ENCODE measurements at regions not wholly inside any gene's neighbourhood (a gene's known extent, or its start where the extent isn't known, plus 50 kb on each side); places are given as distances from the start of the nearest gene placed in this dataset.

- intact Hi-C loops (cut with DNase I), result no loop called here
- Histone ChIP-seq H3K27me3 (ENCODE audit: control insufficient read depth in 1 of 2, insufficient read depth in 2 of 2, low read length in 1 of 2) (no peaks in the 10 kb centered on the region), H3K4me1 (ENCODE audit: control insufficient read depth in 1 of 2, insufficient read depth in 2 of 2, low read length in 2 of 2) (no peaks in the 10 kb centered on the region), H3K36me3 (ENCODE audit: control insufficient read depth in 1 of 2, insufficient read depth in 2 of 2, low read length in 1 of 2) (no peaks in the 10 kb centered on the region), H3K9me3 (ENCODE audit: control insufficient read depth, low read length) (peaks cover 6% of the 10 kb centered on the region), H3K27ac (ENCODE audit: low read depth in 1 of 2, low read length in 2 of 2) (no peak overlapping the region), H3K4me3 (ENCODE audit: low read length in 2 of 2) (no peak overlapping the region)
- 81 to 84% methylated on average over 4 of the region's 4 CpGs for WGBS, 2 donors
- ATAC-seq (ENCODE audit: low FRiP score), result no peak
- DNase-seq, result no peak
These were observed 80.6 kb downstream of the MFSD1 start for GRCh38 chr3:158882445-158882844.

GRCh38 chr3:158896729-158897128, 94.9 kb downstream of the MFSD1 start:
- WGBS, 2 donors, result 29 to 42% methylated on average over 6 of the region's 6 CpGs
- no peaks in the 10 kb centered on the region for H3K9me3 ChIP-seq (ENCODE audit: control insufficient read depth, low read length)
- no peaks in the 10 kb centered on the region for H3K27me3 ChIP-seq (ENCODE audit: control insufficient read depth in 1 of 2, insufficient read depth in 2 of 2, low read length in 1 of 2)
- DNase-seq (no peak), ATAC-seq (ENCODE audit: low FRiP score) (no peak)
- no peak overlapping the region for H3K4me3 ChIP-seq (ENCODE audit: low read length in 2 of 2)
- H3K36me3 ChIP-seq (ENCODE audit: control insufficient read depth in 1 of 2, insufficient read depth in 2 of 2, low read length in 1 of 2), result no peaks in the 10 kb centered on the region
- H3K4me1 ChIP-seq (ENCODE audit: control insufficient read depth in 1 of 2, insufficient read depth in 2 of 2, low read length in 2 of 2), result no peaks in the 10 kb centered on the region
- no peak overlapping the region for H3K27ac ChIP-seq (ENCODE audit: low read depth in 1 of 2, low read length in 2 of 2)
- intact Hi-C loops (cut with DNase I), result no loop called here

- no peaks in the 10 kb centered on the region for H3K9me3 ChIP-seq (ENCODE audit: control insufficient read depth, low read length)
- 87 to 92% methylated on average over 1 of the region's 1 CpG for WGBS, 2 donors
- no peaks in the 10 kb centered on the region for H3K4me1 ChIP-seq (ENCODE audit: control insufficient read depth in 1 of 2, insufficient read depth in 2 of 2, low read length in 2 of 2)
- ATAC-seq (ENCODE audit: low FRiP score) (no peak), DNase-seq (no peak)
- H3K27ac ChIP-seq (ENCODE audit: low read depth in 1 of 2, low read length in 2 of 2), result no peak overlapping the region
- no peaks in the 10 kb centered on the region for H3K27me3 ChIP-seq (ENCODE audit: control insufficient read depth in 1 of 2, insufficient read depth in 2 of 2, low read length in 1 of 2)
- intact Hi-C loops (cut with DNase I), result no loop called here
- H3K36me3 ChIP-seq (ENCODE audit: control insufficient read depth in 1 of 2, insufficient read depth in 2 of 2, low read length in 1 of 2), result no peaks in the 10 kb centered on the region
- no peak overlapping the region for H3K4me3 ChIP-seq (ENCODE audit: low read length in 2 of 2)
These were observed 104.9 kb downstream of the MFSD1 start for GRCh38 chr3:158906749-158907148.

GRCh38 chr3:158908187-158908734, 106.4 kb downstream of the MFSD1 start:
- no peak overlapping the region for H3K27ac ChIP-seq (ENCODE audit: low read depth in 1 of 2, low read length in 2 of 2)
- DNase-seq (no peak), ATAC-seq (ENCODE audit: low FRiP score) (no peak)
- no peaks in the 10 kb centered on the region for H3K36me3 ChIP-seq (ENCODE audit: control insufficient read depth in 1 of 2, insufficient read depth in 2 of 2, low read length in 1 of 2)
- intact Hi-C loops (cut with DNase I), result no loop called here
- no peak overlapping the region for H3K4me3 ChIP-seq (ENCODE audit: low read length in 2 of 2)
- H3K9me3 ChIP-seq (ENCODE audit: control insufficient read depth, low read length), result no peaks in the 10 kb centered on the region
- no peaks in the 10 kb centered on the region for H3K4me1 ChIP-seq (ENCODE audit: control insufficient read depth in 1 of 2, insufficient read depth in 2 of 2, low read length in 2 of 2)
- WGBS, 2 donors, result 52 to 59% methylated on average over 2 of the region's 2 CpGs
- H3K27me3 ChIP-seq (ENCODE audit: control insufficient read depth in 1 of 2, insufficient read depth in 2 of 2, low read length in 1 of 2), result no peaks in the 10 kb centered on the region

- no peaks in the 10 kb centered on the region for H3K36me3 ChIP-seq (ENCODE audit: control insufficient read depth in 1 of 2, insufficient read depth in 2 of 2, low read length in 1 of 2)
- H3K27ac ChIP-seq (ENCODE audit: low read depth in 1 of 2, low read length in 2 of 2), result no peak overlapping the region
- intact Hi-C loops (cut with DNase I), result no loop called here
- 28 to 32% methylated on average over 2 of the region's 2 CpGs for WGBS, 2 donors
- no peaks in the 10 kb centered on the region for H3K27me3 ChIP-seq (ENCODE audit: control insufficient read depth in 1 of 2, insufficient read depth in 2 of 2, low read length in 1 of 2)
- no peak for DNase-seq
- no peaks in the 10 kb centered on the region for H3K9me3 ChIP-seq (ENCODE audit: control insufficient read depth, low read length)
- H3K4me3 ChIP-seq (ENCODE audit: low read length in 2 of 2), result no peak overlapping the region
- no peak for ATAC-seq (ENCODE audit: low FRiP score)
- H3K4me1 ChIP-seq (ENCODE audit: control insufficient read depth in 1 of 2, insufficient read depth in 2 of 2, low read length in 2 of 2), result no peaks in the 10 kb centered on the region
These were observed 108.0 kb downstream of the MFSD1 start for GRCh38 chr3:158909870-158910269.

GRCh38 chr3:158911586-158911985, 109.7 kb downstream of the MFSD1 start:
- Histone ChIP-seq H3K4me3 (ENCODE audit: low read length in 2 of 2) (no peak overlapping the region), H3K27ac (ENCODE audit: low read depth in 1 of 2, low read length in 2 of 2) (no peak overlapping the region), H3K36me3 (ENCODE audit: control insufficient read depth in 1 of 2, insufficient read depth in 2 of 2, low read length in 1 of 2) (no peaks in the 10 kb centered on the region), H3K27me3 (ENCODE audit: control insufficient read depth in 1 of 2, insufficient read depth in 2 of 2, low read length in 1 of 2) (no peaks in the 10 kb centered on the region), H3K9me3 (ENCODE audit: control insufficient read depth, low read length) (no peaks in the 10 kb centered on the region), H3K4me1 (ENCODE audit: control insufficient read depth in 1 of 2, insufficient read depth in 2 of 2, low read length in 2 of 2) (no peaks in the 10 kb centered on the region)
- ATAC-seq (ENCODE audit: low FRiP score), result no peak
- intact Hi-C loops (cut with DNase I), result no loop called here
- no peak for DNase-seq
- WGBS, 2 donors, result 87 to 90% methylated on average over 6 of the region's 6 CpGs

GRCh38 chr3:158912188-158912587, 110.3 kb downstream of the MFSD1 start:
- Histone ChIP-seq H3K27me3 (ENCODE audit: control insufficient read depth in 1 of 2, insufficient read depth in 2 of 2, low read length in 1 of 2) (no peaks in the 10 kb centered on the region), H3K4me3 (ENCODE audit: low read length in 2 of 2) (no peak overlapping the region), H3K27ac (ENCODE audit: low read depth in 1 of 2, low read length in 2 of 2) (no peak overlapping the region), H3K9me3 (ENCODE audit: control insufficient read depth, low read length) (no peaks in the 10 kb centered on the region), H3K36me3 (ENCODE audit: control insufficient read depth in 1 of 2, insufficient read depth in 2 of 2, low read length in 1 of 2) (no peaks in the 10 kb centered on the region), H3K4me1 (ENCODE audit: control insufficient read depth in 1 of 2, insufficient read depth in 2 of 2, low read length in 2 of 2) (no peaks in the 10 kb centered on the region)
- ATAC-seq (ENCODE audit: low FRiP score) (no peak), DNase-seq (no peak)
- intact Hi-C loops (cut with DNase I), result no loop called here
- 77 to 78% methylated on average over 3 of the region's 3 CpGs for WGBS, 2 donors

GRCh38 chr3:158912621-158913020, 110.8 kb downstream of the MFSD1 start:
- H3K36me3 ChIP-seq (ENCODE audit: control insufficient read depth in 1 of 2, insufficient read depth in 2 of 2, low read length in 1 of 2), result no peaks in the 10 kb centered on the region
- no peak for DNase-seq
- H3K4me1 ChIP-seq (ENCODE audit: control insufficient read depth in 1 of 2, insufficient read depth in 2 of 2, low read length in 2 of 2), result no peaks in the 10 kb centered on the region
- ATAC-seq (ENCODE audit: low FRiP score), result no peak
- no peak overlapping the region for H3K27ac ChIP-seq (ENCODE audit: low read depth in 1 of 2, low read length in 2 of 2)
- 84 to 85% methylated on average over 6 of the region's 6 CpGs for WGBS, 2 donors
- no peaks in the 10 kb centered on the region for H3K9me3 ChIP-seq (ENCODE audit: control insufficient read depth, low read length)
- H3K27me3 ChIP-seq (ENCODE audit: control insufficient read depth in 1 of 2, insufficient read depth in 2 of 2, low read length in 1 of 2), result no peaks in the 10 kb centered on the region
- H3K4me3 ChIP-seq (ENCODE audit: low read length in 2 of 2), result no peak overlapping the region
- intact Hi-C loops (cut with DNase I), result no loop called here

GRCh38 chr3:158916111-158916510, 114.3 kb downstream of the MFSD1 start:
- DNase-seq (no peak), ATAC-seq (ENCODE audit: low FRiP score) (no peak)
- Histone ChIP-seq H3K9me3 (ENCODE audit: control insufficient read depth, low read length) (no peaks in the 10 kb centered on the region), H3K27me3 (ENCODE audit: control insufficient read depth in 1 of 2, insufficient read depth in 2 of 2, low read length in 1 of 2) (no peaks in the 10 kb centered on the region), H3K4me3 (ENCODE audit: low read length in 2 of 2) (no peak overlapping the region), H3K4me1 (ENCODE audit: control insufficient read depth in 1 of 2, insufficient read depth in 2 of 2, low read length in 2 of 2) (no peaks in the 10 kb centered on the region), H3K36me3 (ENCODE audit: control insufficient read depth in 1 of 2, insufficient read depth in 2 of 2, low read length in 1 of 2) (no peaks in the 10 kb centered on the region), H3K27ac (ENCODE audit: low read depth in 1 of 2, low read length in 2 of 2) (no peak overlapping the region)
- intact Hi-C loops (cut with DNase I), result no loop called here
- 91 to 96% methylated on average over 4 of the region's 4 CpGs for WGBS, 2 donors
